Activated B cell treated with CpG ODN at 0.5 μM for 24 hours (primary cell): ENCODE measurements at regions not wholly inside any gene's neighbourhood (a gene's known extent, or its start where the extent isn't known, plus 50 kb on each side); places are given as distances from the start of the nearest gene placed in this dataset.

Source experiments
- ATAC-seq: fragments of 200-7000 bp; cut with Tn5 transposase; one replicate; pipeline ENCODE4 v1.10.0; 2021; ENCODE audit warnings: low read depth, mild to moderate bottlenecking, moderate library complexity
- CTCF ChIA-PET: fragments of 350-600 bp; sonication (Branson Sonifier 250); formaldehyde crosslinking; loops from one replicate; lab custom pipeline; 2021; ENCODE audit warnings: antibody characterized with exemption; lab: Charles Lee
- POLR2A ChIA-PET: fragments of 350-600 bp; sonication (Branson Sonifier 250); formaldehyde crosslinking; loops from one replicate; lab custom pipeline; 2021; ENCODE audit warnings: antibody characterized with exemption; lab: Charles Lee
- DNase-seq: peaks from one replicate; pipeline ENCODE4 v3.0.0; 2022
- H3K27ac Mint-ChIP-seq: one replicate; pipeline ENCODE4 v1.8.0; 2020; ENCODE audit warnings: mixed read lengths
- H3K27me3 Mint-ChIP-seq: one replicate; pipeline ENCODE4 v1.8.0; 2021; ENCODE audit warnings: mixed read lengths
- H3K36me3 Mint-ChIP-seq: one replicate; pipeline ENCODE4 v1.8.0; 2021; ENCODE audit warnings: low read depth, mixed read lengths
- H3K4me1 Mint-ChIP-seq: one replicate; pipeline ENCODE4 v1.8.0; 2021; ENCODE audit warnings: mixed read lengths
- H3K4me3 Mint-ChIP-seq: one replicate; pipeline ENCODE4 v1.8.0; 2020; ENCODE audit warnings: mild to moderate bottlenecking, mixed read lengths
- H3K9me3 Mint-ChIP-seq: one replicate; pipeline ENCODE4 v1.8.0; 2020; ENCODE audit warnings: mixed read lengths
- intact Hi-C: fragments of 100-400 bp; cut with micrococcal nuclease; formaldehyde crosslinking; loops from one replicate; pipeline ENCODE4 v1.15.1; 2024
- TF ChIP-seq, protein P1 (sequence below): fragments of 200-600 bp; IDR thresholded peaks from one replicate; pipeline ENCODE4 v1.8.0; 2022; ENCODE audit warnings: antibody characterized with exemption, mild to moderate bottlenecking

DNA sequence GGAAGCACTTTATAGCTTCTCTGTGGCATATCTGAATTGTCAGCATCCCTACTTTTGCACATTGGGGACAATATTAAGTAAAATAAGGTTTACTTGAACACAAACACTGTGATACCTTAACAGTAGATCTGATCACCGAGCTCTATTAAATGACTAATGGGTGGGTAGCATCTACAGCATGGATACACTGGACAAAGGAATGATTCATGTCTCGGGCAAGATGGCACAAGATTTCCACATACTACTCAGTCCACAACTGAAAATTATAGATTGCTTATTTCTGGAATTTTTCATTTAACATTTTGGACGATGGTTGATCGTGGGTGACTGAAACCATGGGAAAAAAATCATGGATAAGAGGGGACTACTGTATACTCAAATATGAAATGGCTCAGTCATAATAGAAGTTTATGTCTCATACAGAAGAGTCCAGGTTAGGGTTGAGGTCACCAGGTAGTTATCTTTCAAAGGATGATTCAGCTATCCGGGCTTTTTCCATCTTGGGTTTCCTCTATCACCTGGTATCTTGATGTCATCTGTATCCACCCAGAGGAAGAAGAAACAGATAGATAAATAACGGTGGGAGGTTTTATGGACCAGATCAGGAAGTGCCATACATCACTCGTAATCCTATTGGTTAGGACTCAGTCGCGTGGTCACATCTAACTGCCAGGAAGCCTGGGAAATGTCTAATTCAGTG lies 320.0 kb upstream of the RARB start:
- ATAC-seq: no peak
- TF ChIP-seq, protein P1, sequence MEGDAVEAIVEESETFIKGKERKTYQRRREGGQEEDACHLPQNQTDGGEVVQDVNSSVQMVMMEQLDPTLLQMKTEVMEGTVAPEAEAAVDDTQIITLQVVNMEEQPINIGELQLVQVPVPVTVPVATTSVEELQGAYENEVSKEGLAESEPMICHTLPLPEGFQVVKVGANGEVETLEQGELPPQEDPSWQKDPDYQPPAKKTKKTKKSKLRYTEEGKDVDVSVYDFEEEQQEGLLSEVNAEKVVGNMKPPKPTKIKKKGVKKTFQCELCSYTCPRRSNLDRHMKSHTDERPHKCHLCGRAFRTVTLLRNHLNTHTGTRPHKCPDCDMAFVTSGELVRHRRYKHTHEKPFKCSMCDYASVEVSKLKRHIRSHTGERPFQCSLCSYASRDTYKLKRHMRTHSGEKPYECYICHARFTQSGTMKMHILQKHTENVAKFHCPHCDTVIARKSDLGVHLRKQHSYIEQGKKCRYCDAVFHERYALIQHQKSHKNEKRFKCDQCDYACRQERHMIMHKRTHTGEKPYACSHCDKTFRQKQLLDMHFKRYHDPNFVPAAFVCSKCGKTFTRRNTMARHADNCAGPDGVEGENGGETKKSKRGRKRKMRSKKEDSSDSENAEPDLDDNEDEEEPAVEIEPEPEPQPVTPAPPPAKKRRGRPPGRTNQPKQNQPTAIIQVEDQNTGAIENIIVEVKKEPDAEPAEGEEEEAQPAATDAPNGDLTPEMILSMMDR: no peak
- no peaks in the 10 kb centered on the region for H3K4me1 Mint-ChIP-seq
- H3K27me3 Mint-ChIP-seq: no peaks in the 10 kb centered on the region
- intact Hi-C loops: no loop called here
- H3K27ac Mint-ChIP-seq: no peak overlapping the region
- POLR2A ChIA-PET: no interaction called here
- H3K4me3 Mint-ChIP-seq: no peak overlapping the region
- CTCF ChIA-PET: no interaction called here
- H3K36me3 Mint-ChIP-seq: no peaks in the 10 kb centered on the region
- H3K9me3 Mint-ChIP-seq: peaks cover 3% of the 10 kb centered on the region
- no peak for DNase-seq

DNA sequence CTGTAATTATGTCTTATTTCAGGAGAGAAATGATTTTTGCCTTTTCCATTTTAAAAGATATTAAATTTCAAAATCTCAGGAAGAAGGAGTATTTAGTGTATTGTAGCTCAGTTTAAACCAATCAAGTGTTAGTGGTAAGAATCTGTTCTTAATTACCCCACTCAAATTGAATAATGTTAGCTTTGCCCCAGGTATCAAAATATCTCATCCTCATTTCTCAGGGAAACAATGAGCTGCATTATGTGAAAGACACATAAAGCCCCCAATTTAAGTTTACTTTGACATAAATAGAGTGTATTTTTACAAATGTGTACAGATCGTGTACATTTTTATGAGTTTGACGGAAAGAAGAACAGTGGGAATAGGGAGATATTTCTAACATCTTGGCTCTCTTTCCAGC lies 317.4 kb upstream of the RARB start:
- no peaks in the 10 kb centered on the region for H3K36me3 Mint-ChIP-seq
- ATAC-seq (no peak), DNase-seq (no peak)
- ChIA-PET CTCF (no interaction called here), POLR2A (no interaction called here)
- H3K27ac Mint-ChIP-seq: no peak overlapping the region
- H3K27me3 Mint-ChIP-seq: no peaks in the 10 kb centered on the region
- no peaks in the 10 kb centered on the region for H3K4me1 Mint-ChIP-seq
- TF ChIP-seq, protein P1: no peak
- intact Hi-C loops: no loop called here
- H3K9me3 Mint-ChIP-seq: no peaks in the 10 kb centered on the region
- no peak overlapping the region for H3K4me3 Mint-ChIP-seq

DNA sequence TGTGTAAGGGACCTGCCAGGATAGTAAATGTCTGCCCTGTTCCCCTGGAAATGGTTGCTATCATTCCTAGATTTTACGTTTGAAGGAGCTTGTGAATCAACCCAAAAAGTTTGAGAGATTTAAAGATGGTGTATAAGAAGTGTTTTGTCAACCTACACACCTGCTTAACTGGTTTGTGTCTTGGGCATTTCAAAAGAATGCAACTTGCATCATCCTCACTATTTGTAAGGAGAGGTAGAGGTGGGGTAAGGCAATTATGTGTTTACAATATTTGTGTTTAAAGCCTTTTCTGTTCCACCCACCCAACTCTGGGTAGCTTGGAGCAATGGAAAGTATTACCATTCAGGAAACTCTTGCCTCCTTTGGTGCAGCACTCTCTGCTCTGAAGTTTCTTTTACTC lies 314.2 kb upstream of the RARB start:
- Mint-ChIP-seq H3K27ac (no peak overlapping the region), H3K9me3 (no peaks in the 10 kb centered on the region), H3K27me3 (no peaks in the 10 kb centered on the region), H3K4me3 (no peak overlapping the region), H3K4me1 (no peaks in the 10 kb centered on the region), H3K36me3 (no peaks in the 10 kb centered on the region)
- POLR2A ChIA-PET: no interaction called here
- ATAC-seq (no peak), DNase-seq (no peak)
- CTCF ChIA-PET: no interaction called here
- intact Hi-C loops: no loop called here
- TF ChIP-seq, protein P1: no peak

DNA sequence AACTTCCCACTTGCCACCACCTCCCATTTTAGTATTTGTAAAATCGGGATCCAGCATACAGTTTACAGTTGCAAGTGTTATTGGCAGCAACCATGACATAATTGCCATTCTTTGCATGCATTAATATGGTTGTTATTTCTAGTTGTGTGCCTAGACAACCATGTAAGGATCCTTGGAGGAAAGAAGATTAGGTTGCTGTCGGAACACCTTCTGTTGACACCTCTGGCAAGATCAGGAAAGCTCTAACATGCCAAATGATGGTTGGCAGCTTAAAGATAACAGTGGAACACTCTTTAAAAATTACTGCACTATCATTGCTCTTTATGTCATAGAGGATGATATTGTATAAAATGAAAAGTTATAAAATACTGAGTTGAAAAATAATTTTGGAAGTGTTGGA lies 313.5 kb upstream of the RARB start:
- Mint-ChIP-seq H3K27me3 (no peaks in the 10 kb centered on the region), H3K9me3 (no peaks in the 10 kb centered on the region), H3K36me3 (no peaks in the 10 kb centered on the region), H3K4me1 (no peaks in the 10 kb centered on the region), H3K27ac (no peak overlapping the region), H3K4me3 (no peak overlapping the region)
- intact Hi-C loops: no loop called here
- TF ChIP-seq, protein P1: no peak
- ATAC-seq (no peak), DNase-seq (no peak)
- POLR2A ChIA-PET: no interaction called here
- CTCF ChIA-PET: no interaction called here

DNA sequence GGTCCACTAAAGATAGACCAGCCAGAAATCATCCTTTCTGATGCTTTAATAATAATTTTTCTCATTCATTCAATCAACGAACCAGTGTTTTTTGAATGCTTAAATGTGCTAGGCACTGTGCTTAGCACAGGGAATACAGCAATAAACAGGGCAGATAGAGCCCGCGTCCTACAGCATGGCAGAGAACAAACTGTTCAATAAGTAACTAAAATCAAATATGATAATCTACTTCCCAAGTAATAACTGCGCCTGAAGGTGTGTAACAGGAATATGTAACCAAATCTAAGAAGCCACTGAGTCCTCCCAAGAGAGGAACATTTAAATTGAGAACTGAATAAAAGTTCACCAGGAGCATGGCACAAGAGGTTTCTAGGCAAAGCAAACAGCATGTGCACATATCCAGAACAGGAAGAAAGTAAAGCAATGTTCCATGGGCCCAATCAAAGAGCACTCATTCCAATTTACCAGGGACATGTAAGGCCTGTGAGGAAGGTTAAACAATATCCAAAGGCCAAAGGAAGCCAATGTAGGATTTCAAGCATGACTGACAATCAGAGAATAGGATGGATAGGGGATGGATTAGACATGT lies 311.0 kb upstream of the RARB start:
- TF ChIP-seq, protein P1: no peak
- ATAC-seq (no peak), DNase-seq (no peak)
- Mint-ChIP-seq H3K36me3 (no peaks in the 10 kb centered on the region), H3K4me3 (no peak overlapping the region), H3K4me1 (no peaks in the 10 kb centered on the region), H3K27me3 (no peaks in the 10 kb centered on the region), H3K27ac (no peak overlapping the region), H3K9me3 (no peaks in the 10 kb centered on the region)
- ChIA-PET CTCF (no interaction called here), POLR2A (no interaction called here)
- intact Hi-C loops: no loop called here
